GM23338 (cell line): ENCODE measurements at regions not wholly inside any gene's neighbourhood (a gene's known extent, or its start where the extent isn't known, plus 50 kb on each side); places are given as distances from the start of the nearest gene placed in this dataset.

ENCODE experiments used
- ATAC-seq: fragments of 200-7000 bp; cut with Tn5 transposase; 3 replicates; pipeline ENCODE4 v1.9.1; 2020
- DNase-seq: peaks from one replicate; pipeline ENCODE4 v3.0.0-alpha.2; 2015; ENCODE audit warnings: low spot score
- H2AFZ ChIP-seq: fragments of 200-600 bp; sonication (generic); 2 replicates; pipeline ENCODE4 v1.8.0; 2016; ENCODE audit warnings: antibody characterized with exemption, mild to moderate bottlenecking, moderate library complexity
- H3F3A ChIP-seq: fragments of 200-600 bp; sonication (generic); replicated peaks from 2 replicates; pipeline ENCODE4 v1.8.0; 2017; ENCODE audit warnings: antibody characterized with exemption, mixed run types, low read depth
- H3K27ac ChIP-seq: fragments of 200-600 bp; sonication (generic); 2 replicates; pipeline ENCODE4 v1.6.1; 2016; ENCODE audit warnings: low read depth
- H3K27me3 ChIP-seq: fragments of 200-600 bp; sonication (generic); 2 replicates; pipeline ENCODE4 v1.8.0; 2016; ENCODE audit warnings: mild to moderate bottlenecking, mixed run types, moderate library complexity; ENCODE audit not compliant: insufficient read depth
- H3K36me3 ChIP-seq: fragments of 200-600 bp; sonication (generic); 2 replicates; pipeline ENCODE4 v1.8.0; 2016; ENCODE audit warnings: mild to moderate bottlenecking; ENCODE audit not compliant: insufficient read depth
- H3K4me1 ChIP-seq: fragments of 200-600 bp; sonication (generic); 2 replicates; pipeline ENCODE4 v1.8.0; 2016; ENCODE audit warnings: mild to moderate bottlenecking, moderate library complexity; ENCODE audit not compliant: insufficient read depth
- H3K4me2 ChIP-seq: fragments of 200-600 bp; sonication (generic); 2 replicates; pipeline ENCODE4 v1.7.1; 2017; ENCODE audit warnings: mixed run types
- H3K4me3 ChIP-seq: fragments of 200-600 bp; sonication (generic); 2 replicates; pipeline ENCODE4 v1.6.1; 2016; ENCODE audit warnings: mixed run types
- H3K79me2 ChIP-seq: fragments of 200-600 bp; sonication (generic); replicated peaks from 2 replicates; pipeline ENCODE4 v1.8.0; 2017; ENCODE audit warnings: mild to moderate bottlenecking; ENCODE audit not compliant: insufficient read depth
- H3K9me2 ChIP-seq: fragments of 200-600 bp; sonication (generic); 2 replicates; pipeline ENCODE4 v1.8.0; 2017; ENCODE audit not compliant: insufficient read depth
- H4K20me1 ChIP-seq: fragments of 200-600 bp; sonication (generic); replicated peaks from 2 replicates; pipeline ENCODE4 v1.8.0; 2017; ENCODE audit warnings: mild to moderate bottlenecking; ENCODE audit not compliant: insufficient read depth
- H3K27ac Mint-ChIP-seq: 2 replicates; pipeline ENCODE4 v1.8.0; 2020; ENCODE audit warnings: inconsistent platforms, mild to moderate bottlenecking, moderate library complexity, mixed read lengths
- H3K27me3 Mint-ChIP-seq: 3 replicates; pipeline ENCODE4 v1.8.0; 2022; ENCODE audit warnings: low read depth, mild to moderate bottlenecking, moderate library complexity, mixed read lengths, inconsistent platforms; ENCODE audit not compliant: insufficient read depth, poor library complexity
- H3K36me3 Mint-ChIP-seq: 3 replicates; pipeline ENCODE4 v1.8.0; 2021; ENCODE audit warnings: low read depth, mild to moderate bottlenecking, inconsistent platforms, moderate library complexity, mixed read lengths
- H3K4me1 Mint-ChIP-seq: 3 replicates; pipeline ENCODE4 v1.8.0; 2020; ENCODE audit warnings: mild to moderate bottlenecking, inconsistent platforms, mixed read lengths
- H3K4me3 Mint-ChIP-seq: 3 replicates; pipeline ENCODE4 v1.8.0; 2021; ENCODE audit warnings: moderate library complexity, mild to moderate bottlenecking, inconsistent platforms, mixed read lengths
- H3K9me3 Mint-ChIP-seq: 3 replicates; pipeline ENCODE4 v1.8.0; 2020; ENCODE audit warnings: moderate library complexity, mild to moderate bottlenecking, inconsistent platforms, mixed read lengths
- CREB1 ChIP-seq: fragments of 250-450 bp; sonication (Bioruptor Pico); IDR thresholded peaks from 2 replicates; pipeline ENCODE4 v1.5.0; 2020; ENCODE audit warnings: low read depth, mild to moderate bottlenecking, moderate library complexity
- EZH2 ChIP-seq: fragments of 200-600 bp; sonication (generic); IDR thresholded peaks from one replicate; pipeline ENCODE4 v1.8.0; 2017; ENCODE audit warnings: antibody characterized with exemption, mild to moderate bottlenecking, low read depth; ENCODE audit not compliant: unreplicated experiment
- JUNB ChIP-seq: IDR thresholded peaks from one replicate; pipeline ENCODE4 v1.6.1; 2016; ENCODE audit warnings: antibody characterized with exemption; ENCODE audit not compliant: unreplicated experiment
- NANOG ChIP-seq: IDR thresholded peaks from 2 replicates; pipeline ENCODE4 v1.6.1; 2016; ENCODE audit warnings: antibody characterized with exemption, borderline replicate concordance
- POLR2AphosphoS5 ChIP-seq: IDR thresholded peaks from 2 replicates; pipeline ENCODE4 v1.6.1; 2016; ENCODE audit warnings: antibody characterized with exemption, low read depth
- STAT1 ChIP-seq: IDR thresholded peaks from one replicate; pipeline ENCODE4 v1.6.1; 2016; ENCODE audit warnings: antibody characterized with exemption; ENCODE audit not compliant: unreplicated experiment
- ZNF114 ChIP-seq: fragments of 250-450 bp; sonication (Bioruptor Pico); IDR thresholded peaks from 2 replicates; pipeline ENCODE4 v1.5.0; 2020; ENCODE audit warnings: mild to moderate bottlenecking, moderate library complexity
- ZNF331 ChIP-seq: fragments of 250-450 bp; sonication (Bioruptor Pico); IDR thresholded peaks from 2 replicates; pipeline ENCODE4 v1.5.0; 2020; ENCODE audit warnings: low read depth, mild to moderate bottlenecking, moderate library complexity
- TF ChIP-seq, protein P1 (sequence below): fragments of 250-450 bp; sonication (Bioruptor Pico); IDR thresholded peaks from 2 replicates; pipeline ENCODE4 v1.5.0; 2020; ENCODE audit warnings: mild to moderate bottlenecking, moderate library complexity
- TF ChIP-seq, protein P2 (sequence below): IDR thresholded peaks from 2 replicates; pipeline ENCODE4 v1.6.1; 2016; ENCODE audit warnings: antibody characterized with exemption
- TF ChIP-seq, protein P3 (sequence below): IDR thresholded peaks from one replicate; pipeline ENCODE4 v1.6.1; 2018; ENCODE audit warnings: antibody characterized with exemption; ENCODE audit not compliant: unreplicated experiment

DNA sequence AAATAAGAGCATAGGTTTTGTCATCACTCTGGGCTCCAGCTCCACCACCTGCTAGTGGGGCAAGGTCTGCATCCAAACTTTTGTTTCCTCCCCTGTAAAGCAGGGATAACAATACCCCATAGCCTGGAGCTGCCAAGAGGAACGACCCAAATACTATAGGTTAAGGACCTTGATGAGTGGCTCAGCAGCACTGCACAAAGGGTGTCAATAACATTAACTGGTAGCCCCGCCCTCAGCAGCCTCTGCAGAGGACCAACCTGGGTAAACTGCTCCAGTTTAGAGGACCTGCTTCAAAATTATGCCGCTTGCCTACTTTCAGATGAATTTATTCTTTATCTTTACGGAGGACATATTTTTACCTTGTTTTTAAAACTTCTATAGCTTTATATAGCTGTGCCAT, 65.8 kb upstream of the RIOK3 start (continued):
- TF ChIP-seq, protein P1, sequence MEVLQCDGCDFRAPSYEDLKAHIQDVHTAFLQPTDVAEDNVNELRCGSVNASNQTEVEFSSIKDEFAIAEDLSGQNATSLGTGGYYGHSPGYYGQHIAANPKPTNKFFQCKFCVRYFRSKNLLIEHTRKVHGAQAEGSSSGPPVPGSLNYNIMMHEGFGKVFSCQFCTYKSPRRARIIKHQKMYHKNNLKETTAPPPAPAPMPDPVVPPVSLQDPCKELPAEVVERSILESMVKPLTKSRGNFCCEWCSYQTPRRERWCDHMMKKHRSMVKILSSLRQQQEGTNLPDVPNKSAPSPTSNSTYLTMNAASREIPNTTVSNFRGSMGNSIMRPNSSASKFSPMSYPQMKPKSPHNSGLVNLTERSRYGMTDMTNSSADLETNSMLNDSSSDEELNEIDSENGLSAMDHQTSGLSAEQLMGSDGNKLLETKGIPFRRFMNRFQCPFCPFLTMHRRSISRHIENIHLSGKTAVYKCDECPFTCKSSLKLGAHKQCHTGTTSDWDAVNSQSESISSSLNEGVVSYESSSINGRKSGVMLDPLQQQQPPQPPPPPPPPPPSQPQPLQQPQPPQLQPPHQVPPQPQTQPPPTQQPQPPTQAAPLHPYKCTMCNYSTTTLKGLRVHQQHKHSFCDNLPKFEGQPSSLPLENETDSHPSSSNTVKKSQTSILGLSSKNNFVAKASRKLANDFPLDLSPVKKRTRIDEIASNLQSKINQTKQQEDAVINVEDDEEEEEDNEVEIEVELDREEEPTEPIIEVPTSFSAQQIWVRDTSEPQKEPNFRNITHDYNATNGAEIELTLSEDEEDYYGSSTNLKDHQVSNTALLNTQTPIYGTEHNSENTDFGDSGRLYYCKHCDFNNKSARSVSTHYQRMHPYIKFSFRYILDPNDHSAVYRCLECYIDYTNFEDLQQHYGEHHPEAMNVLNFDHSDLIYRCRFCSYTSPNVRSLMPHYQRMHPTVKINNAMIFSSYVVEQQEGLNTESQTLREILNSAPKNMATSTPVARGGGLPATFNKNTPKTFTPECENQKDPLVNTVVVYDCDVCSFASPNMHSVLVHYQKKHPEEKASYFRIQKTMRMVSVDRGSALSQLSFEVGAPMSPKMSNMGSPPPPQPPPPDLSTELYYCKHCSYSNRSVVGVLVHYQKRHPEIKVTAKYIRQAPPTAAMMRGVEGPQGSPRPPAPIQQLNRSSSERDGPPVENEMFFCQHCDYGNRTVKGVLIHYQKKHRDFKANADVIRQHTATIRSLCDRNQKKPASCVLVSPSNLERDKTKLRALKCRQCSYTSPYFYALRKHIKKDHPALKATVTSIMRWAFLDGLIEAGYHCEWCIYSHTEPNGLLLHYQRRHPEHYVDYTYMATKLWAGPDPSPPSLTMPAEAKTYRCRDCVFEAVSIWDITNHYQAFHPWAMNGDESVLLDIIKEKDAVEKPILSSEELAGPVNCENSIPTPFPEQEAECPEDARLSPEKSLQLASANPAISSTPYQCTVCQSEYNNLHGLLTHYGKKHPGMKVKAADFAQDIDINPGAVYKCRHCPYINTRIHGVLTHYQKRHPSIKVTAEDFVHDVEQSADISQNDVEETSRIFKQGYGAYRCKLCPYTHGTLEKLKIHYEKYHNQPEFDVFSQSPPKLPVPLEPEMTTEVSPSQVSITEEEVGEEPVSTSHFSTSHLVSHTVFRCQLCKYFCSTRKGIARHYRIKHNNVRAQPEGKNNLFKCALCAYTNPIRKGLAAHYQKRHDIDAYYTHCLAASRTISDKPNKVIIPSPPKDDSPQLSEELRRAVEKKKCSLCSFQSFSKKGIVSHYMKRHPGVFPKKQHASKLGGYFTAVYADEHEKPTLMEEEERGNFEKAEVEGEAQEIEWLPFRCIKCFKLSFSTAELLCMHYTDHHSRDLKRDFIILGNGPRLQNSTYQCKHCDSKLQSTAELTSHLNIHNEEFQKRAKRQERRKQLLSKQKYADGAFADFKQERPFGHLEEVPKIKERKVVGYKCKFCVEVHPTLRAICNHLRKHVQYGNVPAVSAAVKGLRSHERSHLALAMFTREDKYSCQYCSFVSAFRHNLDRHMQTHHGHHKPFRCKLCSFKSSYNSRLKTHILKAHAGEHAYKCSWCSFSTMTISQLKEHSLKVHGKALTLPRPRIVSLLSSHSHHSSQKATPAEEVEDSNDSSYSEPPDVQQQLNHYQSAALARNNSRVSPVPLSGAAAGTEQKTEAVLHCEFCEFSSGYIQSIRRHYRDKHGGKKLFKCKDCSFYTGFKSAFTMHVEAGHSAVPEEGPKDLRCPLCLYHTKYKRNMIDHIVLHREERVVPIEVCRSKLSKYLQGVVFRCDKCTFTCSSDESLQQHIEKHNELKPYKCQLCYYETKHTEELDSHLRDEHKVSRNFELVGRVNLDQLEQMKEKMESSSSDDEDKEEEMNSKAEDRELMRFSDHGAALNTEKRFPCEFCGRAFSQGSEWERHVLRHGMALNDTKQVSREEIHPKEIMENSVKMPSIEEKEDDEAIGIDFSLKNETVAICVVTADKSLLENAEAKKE (CRISPR knock-in tag), result no peak

DNA sequence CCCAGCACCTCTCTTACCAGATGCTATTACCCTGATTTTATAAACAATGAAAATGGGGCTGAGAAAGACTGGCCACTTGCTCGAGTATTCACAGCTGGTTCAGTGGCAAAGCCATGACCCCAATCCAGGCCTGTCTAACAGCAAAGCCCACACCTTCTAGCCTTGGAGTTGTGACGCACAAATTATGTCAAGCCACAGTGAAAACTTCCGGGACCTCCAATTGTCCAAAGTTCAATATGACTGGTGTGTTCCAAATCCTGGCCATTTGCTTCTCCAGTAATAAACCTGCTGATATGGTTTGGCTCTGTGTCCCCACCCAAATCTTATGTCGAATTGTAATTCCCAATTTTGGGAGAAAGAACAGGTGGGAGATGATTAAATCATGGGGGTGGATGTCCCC, 64.7 kb upstream of the RIOK3 start:
- H3K27ac ChIP-seq, result no peak overlapping the region
- no peaks in the 10 kb centered on the region for H4K20me1 ChIP-seq
- no peaks in the 10 kb centered on the region for H3K27me3 ChIP-seq
- H2AFZ ChIP-seq, result no peak overlapping the region
- no peak for DNase-seq
- H3K27me3 Mint-ChIP-seq, result no peaks in the 10 kb centered on the region
- no peaks in the 10 kb centered on the region for H3K4me1 ChIP-seq
- no peak overlapping the region for H3K4me3 Mint-ChIP-seq
- H3K27ac Mint-ChIP-seq, result no peak overlapping the region
- H3K36me3 Mint-ChIP-seq, result no peaks in the 10 kb centered on the region
- H3K36me3 ChIP-seq, result no peaks in the 10 kb centered on the region
- H3K9me3 Mint-ChIP-seq, result no peaks in the 10 kb centered on the region
- no peaks in the 10 kb centered on the region for H3F3A ChIP-seq
- no peak overlapping the region for H3K4me3 ChIP-seq
- H3K9me2 ChIP-seq, result no peaks in the 10 kb centered on the region
- no peak for ATAC-seq
- no peaks in the 10 kb centered on the region for H3K79me2 ChIP-seq
- no peak overlapping the region for H3K4me2 ChIP-seq
- H3K4me1 Mint-ChIP-seq, result peaks cover under 1% of the 10 kb centered on the region; the same call in 1 of the 3 replicates
- no peak for TF ChIP-seq EZH2
- TF ChIP-seq, protein P2, sequence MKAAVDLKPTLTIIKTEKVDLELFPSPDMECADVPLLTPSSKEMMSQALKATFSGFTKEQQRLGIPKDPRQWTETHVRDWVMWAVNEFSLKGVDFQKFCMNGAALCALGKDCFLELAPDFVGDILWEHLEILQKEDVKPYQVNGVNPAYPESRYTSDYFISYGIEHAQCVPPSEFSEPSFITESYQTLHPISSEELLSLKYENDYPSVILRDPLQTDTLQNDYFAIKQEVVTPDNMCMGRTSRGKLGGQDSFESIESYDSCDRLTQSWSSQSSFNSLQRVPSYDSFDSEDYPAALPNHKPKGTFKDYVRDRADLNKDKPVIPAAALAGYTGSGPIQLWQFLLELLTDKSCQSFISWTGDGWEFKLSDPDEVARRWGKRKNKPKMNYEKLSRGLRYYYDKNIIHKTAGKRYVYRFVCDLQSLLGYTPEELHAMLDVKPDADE, result no peak
- TF ChIP-seq STAT1, result no peak
- TF ChIP-seq NANOG, result no peak
- no peak for TF ChIP-seq ZNF331
- no peak for TF ChIP-seq CREB1
- no peak for TF ChIP-seq ZNF114 (CRISPR knock-in tag)
- TF ChIP-seq, protein P3, sequence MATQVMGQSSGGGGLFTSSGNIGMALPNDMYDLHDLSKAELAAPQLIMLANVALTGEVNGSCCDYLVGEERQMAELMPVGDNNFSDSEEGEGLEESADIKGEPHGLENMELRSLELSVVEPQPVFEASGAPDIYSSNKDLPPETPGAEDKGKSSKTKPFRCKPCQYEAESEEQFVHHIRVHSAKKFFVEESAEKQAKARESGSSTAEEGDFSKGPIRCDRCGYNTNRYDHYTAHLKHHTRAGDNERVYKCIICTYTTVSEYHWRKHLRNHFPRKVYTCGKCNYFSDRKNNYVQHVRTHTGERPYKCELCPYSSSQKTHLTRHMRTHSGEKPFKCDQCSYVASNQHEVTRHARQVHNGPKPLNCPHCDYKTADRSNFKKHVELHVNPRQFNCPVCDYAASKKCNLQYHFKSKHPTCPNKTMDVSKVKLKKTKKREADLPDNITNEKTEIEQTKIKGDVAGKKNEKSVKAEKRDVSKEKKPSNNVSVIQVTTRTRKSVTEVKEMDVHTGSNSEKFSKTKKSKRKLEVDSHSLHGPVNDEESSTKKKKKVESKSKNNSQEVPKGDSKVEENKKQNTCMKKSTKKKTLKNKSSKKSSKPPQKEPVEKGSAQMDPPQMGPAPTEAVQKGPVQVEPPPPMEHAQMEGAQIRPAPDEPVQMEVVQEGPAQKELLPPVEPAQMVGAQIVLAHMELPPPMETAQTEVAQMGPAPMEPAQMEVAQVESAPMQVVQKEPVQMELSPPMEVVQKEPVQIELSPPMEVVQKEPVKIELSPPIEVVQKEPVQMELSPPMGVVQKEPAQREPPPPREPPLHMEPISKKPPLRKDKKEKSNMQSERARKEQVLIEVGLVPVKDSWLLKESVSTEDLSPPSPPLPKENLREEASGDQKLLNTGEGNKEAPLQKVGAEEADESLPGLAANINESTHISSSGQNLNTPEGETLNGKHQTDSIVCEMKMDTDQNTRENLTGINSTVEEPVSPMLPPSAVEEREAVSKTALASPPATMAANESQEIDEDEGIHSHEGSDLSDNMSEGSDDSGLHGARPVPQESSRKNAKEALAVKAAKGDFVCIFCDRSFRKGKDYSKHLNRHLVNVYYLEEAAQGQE, result no peak
- no peak for TF ChIP-seq POLR2AphosphoS5
- TF ChIP-seq JUNB, result no peak
